NCI-H1105 (cell line): ENCODE measurements at regions not wholly inside any gene's neighbourhood (a gene's known extent, or its start where the extent isn't known, plus 50 kb on each side); places are given as distances from the start of the nearest gene placed in this dataset.
A peak's percentile ranks its signal among the peaks of the same experiment; 100 is the strongest.

Experiments used
- DNase-seq: peaks from one replicate; lab custom pipeline; 2025; lab: John Stamatoyannopoulos, UW

- no peak for DNase-seq
Measured at GRCh38 chr7:25844102-25844870, 307.7 kb upstream of the NFE2L3 start.

DNA sequence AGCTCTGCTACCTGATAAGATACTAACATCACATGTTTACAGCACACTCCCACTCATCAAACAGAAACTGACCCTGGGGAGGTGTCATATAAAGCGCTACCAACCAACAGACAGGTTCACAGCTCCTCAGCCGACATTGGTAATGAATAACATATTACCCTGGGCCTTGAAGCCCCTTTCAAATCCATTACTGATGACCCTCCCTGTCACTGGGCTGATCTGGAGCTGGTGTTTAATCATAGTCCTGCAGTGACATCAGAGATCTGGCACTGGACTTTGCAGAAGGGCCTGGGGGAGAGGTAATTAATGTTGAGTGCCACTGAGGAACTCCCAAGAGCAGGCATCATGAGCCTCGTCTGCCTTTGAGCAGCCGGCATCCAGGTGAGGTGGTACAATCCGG, 306.5 kb upstream of the NFE2L3 start:
- DNase-seq: no peak

- DNase-seq: peak; percentile 76
Measured at GRCh38 chr7:25846722-25847121, 305.3 kb upstream of the NFE2L3 start.

DNA sequence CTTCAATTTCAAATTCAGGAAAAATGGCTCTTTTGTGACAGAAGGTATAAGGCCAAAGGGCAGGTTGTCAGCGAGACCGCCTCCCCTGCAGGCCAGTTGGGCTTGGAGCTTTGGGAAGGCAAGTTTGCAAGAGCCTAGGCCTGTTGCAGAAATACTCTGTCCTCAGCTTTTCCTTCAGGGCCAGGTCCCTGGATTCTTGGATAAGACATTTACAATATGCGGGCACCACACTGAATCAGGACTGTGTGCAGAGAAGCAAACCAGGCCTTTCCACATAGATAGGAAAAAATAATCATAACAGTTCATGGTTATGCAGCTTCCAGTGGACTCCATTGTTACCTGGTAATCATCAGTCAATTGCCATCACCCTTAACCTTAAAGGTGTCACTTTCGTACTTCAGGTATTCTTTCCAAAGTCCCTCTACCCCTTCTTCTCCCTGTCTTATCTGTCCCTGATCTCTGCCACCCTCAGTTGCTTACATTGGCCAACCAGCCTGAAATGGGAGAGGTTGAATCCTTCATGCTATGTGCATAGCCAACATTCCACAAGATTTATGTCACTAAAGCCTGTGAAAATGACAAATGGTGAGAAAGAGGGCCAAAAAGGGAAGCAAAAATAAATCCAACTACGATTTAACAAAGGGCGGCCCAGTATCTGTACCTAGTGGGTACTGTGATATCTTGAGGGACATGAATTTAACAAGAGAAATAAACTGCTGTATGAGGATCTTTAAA, 304.5 kb upstream of the NFE2L3 start:
- DNase-seq: no peak

DNA sequence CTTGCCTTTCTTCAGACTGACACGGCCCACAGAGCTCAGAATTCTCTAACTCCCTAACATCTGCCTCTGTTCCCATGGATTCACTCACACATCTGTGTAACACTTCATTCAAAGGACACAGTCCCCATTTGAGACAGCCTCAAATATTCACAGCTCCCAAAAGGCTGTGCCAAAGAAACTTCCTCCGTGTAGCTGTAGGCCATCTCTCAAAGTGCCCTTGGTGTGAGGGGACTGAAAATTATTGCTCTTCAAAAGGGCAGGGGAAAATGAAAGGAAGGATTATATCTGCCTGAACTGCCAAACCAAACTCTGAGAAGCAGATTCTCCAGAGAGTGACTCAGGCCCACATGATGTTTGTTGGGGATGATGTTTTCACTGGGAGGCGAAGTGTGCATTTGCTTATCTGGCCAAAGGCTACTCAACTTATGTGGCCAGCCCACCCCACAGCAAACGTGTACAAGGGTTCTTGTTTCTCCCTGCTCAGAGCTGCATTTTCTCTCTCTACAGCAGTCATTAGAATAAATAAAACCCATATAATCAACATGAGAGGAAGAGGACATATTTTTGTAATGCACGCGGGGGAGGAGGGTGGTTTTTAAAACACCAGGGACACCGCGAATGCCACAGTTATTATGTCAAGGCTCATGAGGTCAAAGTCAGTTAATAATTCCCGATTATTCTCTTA, 302.4 kb upstream of the NFE2L3 start:
- no peak for DNase-seq

- no peak for DNase-seq
Measured at GRCh38 chr7:25850216-25850615, 301.8 kb upstream of the NFE2L3 start.

- no peak for DNase-seq
Measured at GRCh38 chr7:25850735-25851134, 301.3 kb upstream of the NFE2L3 start.

- DNase-seq: peak; percentile 86
Measured at GRCh38 chr7:25851332-25852210, 300.4 kb upstream of the NFE2L3 start.

- DNase-seq: no peak
Measured at GRCh38 chr7:25852211-25852938, 299.6 kb upstream of the NFE2L3 start.

DNA sequence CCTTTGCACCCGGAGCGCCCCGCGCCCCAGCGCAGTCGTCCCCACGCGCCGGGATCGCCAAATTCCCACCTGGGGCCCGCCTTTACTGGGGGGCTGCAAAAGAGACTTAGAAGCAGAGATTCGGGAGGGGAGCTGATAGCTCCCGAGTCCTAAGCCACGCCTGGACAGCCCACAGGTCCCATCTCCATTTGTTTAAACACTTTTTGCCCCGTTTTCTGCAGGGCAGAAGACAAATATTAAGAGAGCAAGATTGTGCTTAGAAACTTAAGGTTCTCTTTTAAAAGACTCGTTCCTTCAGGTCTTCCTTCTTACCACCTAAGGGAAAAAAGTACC, 299.1 kb upstream of the NFE2L3 start:
- no peak for DNase-seq

GRCh38 chr7:25853314-25853713, 298.7 kb upstream of the NFE2L3 start:
- DNase-seq: no peak

- DNase-seq: no peak
Measured at GRCh38 chr7:25854059-25854458, 297.9 kb upstream of the NFE2L3 start.

- DNase-seq: peak; percentile 98
Measured at GRCh38 chr7:25854608-25855497, 297.1 kb upstream of the NFE2L3 start.

GRCh38 chr7:25855854-25856782, 295.9 kb upstream of the NFE2L3 start:
- peak; percentile 55 for DNase-seq

- DNase-seq: peak; percentile 88
Measured at GRCh38 chr7:25857376-25858067, 294.5 kb upstream of the NFE2L3 start.

GRCh38 chr7:25858200-25858524, 293.8 kb upstream of the NFE2L3 start:
- DNase-seq: no peak

- DNase-seq: no peak
Measured at GRCh38 chr7:25858525-25859411, 293.2 kb upstream of the NFE2L3 start.
